Endothelial cell of umbilical vein (primary cell): ENCODE measurements at regions not wholly inside any gene's neighbourhood (a gene's known extent, or its start where the extent isn't known, plus 50 kb on each side); places are given as distances from the start of the nearest gene placed in this dataset.

Experiments
- BruUV-seq: library from RNA; stranded (reverse); fragments of 400-500 nt; replicated peaks from 2 replicates; lab custom pipeline; 2021; lab: Mats Ljungman, UMichigan
- CTCF ChIA-PET: fragments of 300-600, 350-600 bp; sonication (Branson Sonifier 250); formaldehyde crosslinking; loops from one replicate; lab custom pipeline; 2021; ENCODE audit warnings: antibody characterized with exemption, inconsistent platforms; lab: Charles Lee
- POLR2A ChIA-PET: fragments of 300-600, 350-600 bp; sonication (Branson Sonifier 250); formaldehyde crosslinking; loops from one replicate; lab custom pipeline; 2021; ENCODE audit warnings: antibody characterized with exemption, inconsistent platforms; lab: Charles Lee
- DNase-seq: peaks from one replicate; pipeline ENCODE4 v3.0.0-alpha.2; 2011; ENCODE audit warnings: low read depth, low spot score
- FAIRE-seq: peaks from 2 replicates; lab custom pipeline; 2011; peaks lifted over from hg19 to GRCh38; lab: Jason Lieb, UNC
- H2AFZ ChIP-seq: 2 replicates; pipeline ENCODE4 v1.6.0; 2012; ENCODE audit warnings: low read depth, low read length, control low read depth, inconsistent platforms
- H3K27ac ChIP-seq: 2 replicates; pipeline ENCODE4 v1.5.1; 2011; ENCODE audit warnings: low read depth, mild to moderate bottlenecking, control low read depth, low read length, moderate library complexity; ENCODE audit not compliant: insufficient read depth
- H3K27me3 ChIP-seq, 2 experiments: 2 replicates each; pipeline versions ENCODE4 v1.6.0 to v1.6.1; 2011; ENCODE audit warnings: low read length in 2 of 2, mixed read lengths in 1 of 2; ENCODE audit not compliant: control insufficient read depth in 2 of 2, insufficient read depth in 2 of 2
- H3K36me3 ChIP-seq, 2 experiments: 2 replicates in 1 of 2; 3 replicates in 1 of 2; pipeline ENCODE4 v1.5.1; 2011; ENCODE audit warnings: low read length in 2 of 2, mild to moderate bottlenecking in 1 of 2, moderate library complexity in 1 of 2; ENCODE audit not compliant: control insufficient read depth in 2 of 2, insufficient read depth in 2 of 2; ENCODE audit errors: extremely low read depth in 1 of 2
- H3K4me1 ChIP-seq: 3 replicates; pipeline ENCODE4 v1.5.1; 2011; ENCODE audit warnings: mild to moderate bottlenecking, low read length; ENCODE audit not compliant: control insufficient read depth, insufficient read depth; ENCODE audit errors: extremely low read depth
- H3K4me2 ChIP-seq: 2 replicates; pipeline ENCODE4 v1.6.1; 2011; ENCODE audit warnings: low read length, control low read depth, mixed read lengths; ENCODE audit not compliant: insufficient read depth
- H3K4me3 ChIP-seq, 3 experiments: fragments of 200-600 bp in 1 of 3; sonication (generic), shearing (Covaris generic) in 1 of 3; replicated peaks in 1 of 3; 2 replicates each; pipeline ENCODE4 v1.5.1; 2011 to 2016; ENCODE audit warnings: control low read depth in 3 of 3, low read length in 3 of 3, mild to moderate bottlenecking in 2 of 3, inconsistent platforms in 1 of 3, low read depth in 1 of 3, moderate library complexity in 1 of 3; ENCODE audit not compliant: insufficient read depth in 1 of 3
- H3K79me2 ChIP-seq: 2 replicates; pipeline ENCODE4 v1.6.0; 2012; ENCODE audit warnings: low read length, inconsistent platforms; ENCODE audit not compliant: control insufficient read depth, insufficient read depth
- H3K9ac ChIP-seq: replicated peaks from 2 replicates; pipeline ENCODE3; 2011; ENCODE audit warnings: low read length, control low read depth; ENCODE audit not compliant: insufficient read depth; ENCODE audit errors: extremely low read depth
- H3K9me1 ChIP-seq: replicated peaks from 3 replicates; pipeline ENCODE4 v1.6.0; 2011; ENCODE audit warnings: mild to moderate bottlenecking, low read length; ENCODE audit not compliant: control insufficient read depth, insufficient read depth; ENCODE audit errors: extremely low read depth
- H3K9me3 ChIP-seq: replicated peaks from 2 replicates; pipeline ENCODE4 v1.5.1; 2012; ENCODE audit warnings: low read length, inconsistent platforms; ENCODE audit not compliant: control insufficient read depth, insufficient read depth
- H4K20me1 ChIP-seq: replicated peaks from 2 replicates; pipeline ENCODE3; 2011; ENCODE audit warnings: mild to moderate bottlenecking, low read length; ENCODE audit not compliant: control insufficient read depth, insufficient read depth; ENCODE audit errors: extremely low read depth
- CTCF ChIP-seq, 2 donors: IDR thresholded peaks; 1 replicate in 1 of 2; 2 replicates in 1 of 2; pipeline ENCODE4 v1.5.1; 2011; ENCODE audit warnings: low read length in 2 of 2, mild to moderate bottlenecking in 2 of 2, moderate library complexity in 2 of 2, control low read depth in 1 of 2, inconsistent platforms in 1 of 2, low read depth in 1 of 2; ENCODE audit not compliant: insufficient read depth in 1 of 2; ENCODE audit errors: extremely low read depth in 1 of 2
- EZH2 ChIP-seq: IDR thresholded peaks from 2 replicates; pipeline ENCODE4 v1.6.1; 2012; ENCODE audit warnings: borderline replicate concordance, low read depth, mild to moderate bottlenecking, moderate library complexity, low read length, inconsistent platforms; ENCODE audit not compliant: severe bottlenecking
- FOS ChIP-seq: IDR thresholded peaks from 2 replicates; pipeline ENCODE4 v1.6.1; 2011; ENCODE audit warnings: mild to moderate bottlenecking, low read length, moderate library complexity, borderline replicate concordance; ENCODE audit not compliant: insufficient read depth
- GATA2 ChIP-seq: IDR thresholded peaks from 2 replicates; pipeline ENCODE4 v1.7.0; 2011; ENCODE audit warnings: low read depth, mild to moderate bottlenecking, moderate library complexity, mixed read lengths, low read length; ENCODE audit not compliant: insufficient read length, insufficient read depth
- JUN ChIP-seq: IDR thresholded peaks from 2 replicates; pipeline ENCODE4 v1.6.1; 2011; ENCODE audit warnings: borderline replicate concordance, low read depth; ENCODE audit not compliant: insufficient read length, insufficient read depth
- MYC ChIP-seq: IDR thresholded peaks from one replicate; pipeline ENCODE4 v1.6.1; 2011; ENCODE audit warnings: mild to moderate bottlenecking, low read depth, low read length
- POLR2A ChIP-seq: IDR thresholded peaks from 2 replicates; pipeline ENCODE4 v1.6.1; 2012; ENCODE audit warnings: low read depth, mild to moderate bottlenecking, control low read depth, low read length
- POLR2AphosphoS5 ChIP-seq: IDR thresholded peaks from 2 replicates; pipeline ENCODE4 v1.6.1; 2012; ENCODE audit warnings: low read depth, mild to moderate bottlenecking, control low read depth, low read length, moderate library complexity; ENCODE audit not compliant: insufficient read depth
- dilution Hi-C: fragments of 300-500 bp; cut with MboI; formaldehyde crosslinking; loops from one replicate; pipeline ENCODE4 v1.15.0; 2019; ENCODE audit warnings: low sequenced_read_pairs; ENCODE audit not compliant: extremely low pct_ligation_motif_present
- intact Hi-C: fragments of 100-400 bp; cut with micrococcal nuclease; formaldehyde crosslinking; loops from one replicate; pipeline ENCODE4 v1.10.0; 2022
- TF ChIP-seq, protein P1 (sequence below): IDR thresholded peaks from 2 replicates; pipeline ENCODE4 v1.6.1; 2011; ENCODE audit not compliant: insufficient read depth, insufficient read length

DNA sequence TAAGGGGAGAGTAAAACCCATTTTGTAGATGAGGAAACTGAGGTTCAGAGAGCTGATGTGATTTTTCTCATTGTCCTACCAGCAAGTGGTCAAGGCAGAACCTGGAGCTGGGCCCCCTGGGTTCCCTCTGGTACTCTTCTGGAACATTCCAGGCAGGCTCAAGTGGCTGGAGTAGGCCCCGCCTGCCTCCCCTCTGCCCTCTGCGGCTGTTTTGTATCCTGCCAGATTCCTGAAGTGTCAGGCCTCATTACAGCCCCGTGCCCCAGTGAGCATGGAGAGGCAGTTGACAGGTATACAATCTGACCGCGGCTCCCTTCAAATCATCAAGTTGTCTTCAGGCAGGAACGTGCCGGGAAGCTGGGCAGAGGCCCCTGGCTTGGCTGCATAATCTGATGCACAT, 94.6 kb upstream of the CD82 start:
- CTCF ChIA-PET, result no interaction called here

DNA sequence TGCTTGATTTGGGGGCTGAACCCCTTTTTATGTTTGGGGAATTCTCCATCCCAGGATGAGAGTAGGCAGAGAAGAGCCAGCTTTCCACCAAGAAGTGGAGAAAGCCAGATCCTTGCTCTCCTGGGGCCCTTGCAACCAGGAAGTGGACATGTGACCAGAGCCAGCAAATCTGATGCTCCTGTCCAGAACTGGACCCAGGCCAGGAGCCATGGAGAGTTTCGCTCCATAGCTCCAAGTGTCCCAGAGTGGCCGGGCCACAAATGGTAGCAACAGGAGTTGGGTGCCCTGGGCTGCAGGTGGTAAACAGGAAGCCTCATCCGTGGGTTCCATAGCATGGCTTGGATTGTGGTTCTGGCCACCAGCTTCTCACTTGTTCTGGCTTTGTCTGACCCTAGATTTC, 93.9 kb upstream of the CD82 start:
- no TSS peak for BruUV-seq
- no peaks in the 10 kb centered on the region for H3K4me1 ChIP-seq
- H3K27ac ChIP-seq, result no peak overlapping the region
- intact Hi-C loops, result no loop called here
- H3K27me3 ChIP-seq, result peaks cover 4 to 16% of the 10 kb centered on the region in 2 experiments
- TF ChIP-seq FOS, result no peak
- TF ChIP-seq JUN, result no peak
- no peak for TF ChIP-seq CTCF (IDR thresholded peaks at IDR 0.05; ENCODE audit: extremely low read depth in 1 of 2, insufficient read depth in 1 of 2, low read depth in 1 of 2, low read length in 2 of 2)
- TF ChIP-seq, protein P1, sequence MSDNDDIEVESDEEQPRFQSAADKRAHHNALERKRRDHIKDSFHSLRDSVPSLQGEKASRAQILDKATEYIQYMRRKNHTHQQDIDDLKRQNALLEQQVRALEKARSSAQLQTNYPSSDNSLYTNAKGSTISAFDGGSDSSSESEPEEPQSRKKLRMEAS, result no peak
- TF ChIP-seq EZH2, result no peak
- TF ChIP-seq MYC, result no peak
- TF ChIP-seq GATA2, result no peak
- TF ChIP-seq POLR2AphosphoS5, result no peak
- TF ChIP-seq POLR2A, result no peak
- FAIRE-seq (no peak), DNase-seq (no peak)
- ChIA-PET CTCF (interaction anchor here (1.0 kb wide), 1 partner anchor 14 kb away, joined by 3 read pairs; no protein-coding TSS in a partner anchor), POLR2A (no interaction called here)
- dilution Hi-C loops, result no loop called here
- no peaks in the 10 kb centered on the region for H3K36me3 ChIP-seq
- H3K79me2 ChIP-seq, result no peaks in the 10 kb centered on the region
- H4K20me1 ChIP-seq, result no peaks in the 10 kb centered on the region
- H3K9me1 ChIP-seq, result no peaks in the 10 kb centered on the region
- H2AFZ ChIP-seq, result no peak overlapping the region
- H3K9me3 ChIP-seq, result no peaks in the 10 kb centered on the region
- no peak overlapping the region for H3K4me3 ChIP-seq
- no peak overlapping the region for H3K4me2 ChIP-seq
- H3K9ac ChIP-seq, result no peak overlapping the region

More for the DNA sequence above, 94.6 kb upstream of the CD82 start:
- Histone ChIP-seq H3K27me3 (peaks cover 0 to 14% of the 10 kb centered on the region in 2 experiments), H3K4me3 (no peak overlapping the region), H2AFZ (no peak overlapping the region), H3K9ac (no peak overlapping the region), H3K79me2 (no peaks in the 10 kb centered on the region), H4K20me1 (no peaks in the 10 kb centered on the region), H3K9me3 (no peaks in the 10 kb centered on the region), H3K4me2 (no peak overlapping the region), H3K27ac (no peak overlapping the region), H3K4me1 (no peaks in the 10 kb centered on the region), H3K36me3 (no peaks in the 10 kb centered on the region), H3K9me1 (no peaks in the 10 kb centered on the region)
- TF ChIP-seq MYC (no peak), EZH2 (no peak), POLR2A (no peak), GATA2 (no peak), FOS (no peak)
- TF ChIP-seq, protein P1, result no peak
- intact Hi-C loops (no loop called here), dilution Hi-C loops (no loop called here)
- POLR2A ChIA-PET, result no interaction called here
- DNase-seq (no peak), FAIRE-seq (no peak)
- no TSS peak for BruUV-seq
